HG03460 (cell line): ENCODE measurements at regions not wholly inside any gene's neighbourhood (a gene's known extent, or its start where the extent isn't known, plus 50 kb on each side); places are given as distances from the start of the nearest gene placed in this dataset.
"Not testable (repeated sequence)": the region's sequence is repeated elsewhere in the genome, so short reads cannot be mapped to it uniquely, and the experiment has no call there.

Source experiments
- ATAC-seq: cut with Tn5 transposase; IDR thresholded peaks from one replicate; pipeline ENCODE4 v1.9.1; 2021; ENCODE audit not compliant: unreplicated experiment

DNA sequence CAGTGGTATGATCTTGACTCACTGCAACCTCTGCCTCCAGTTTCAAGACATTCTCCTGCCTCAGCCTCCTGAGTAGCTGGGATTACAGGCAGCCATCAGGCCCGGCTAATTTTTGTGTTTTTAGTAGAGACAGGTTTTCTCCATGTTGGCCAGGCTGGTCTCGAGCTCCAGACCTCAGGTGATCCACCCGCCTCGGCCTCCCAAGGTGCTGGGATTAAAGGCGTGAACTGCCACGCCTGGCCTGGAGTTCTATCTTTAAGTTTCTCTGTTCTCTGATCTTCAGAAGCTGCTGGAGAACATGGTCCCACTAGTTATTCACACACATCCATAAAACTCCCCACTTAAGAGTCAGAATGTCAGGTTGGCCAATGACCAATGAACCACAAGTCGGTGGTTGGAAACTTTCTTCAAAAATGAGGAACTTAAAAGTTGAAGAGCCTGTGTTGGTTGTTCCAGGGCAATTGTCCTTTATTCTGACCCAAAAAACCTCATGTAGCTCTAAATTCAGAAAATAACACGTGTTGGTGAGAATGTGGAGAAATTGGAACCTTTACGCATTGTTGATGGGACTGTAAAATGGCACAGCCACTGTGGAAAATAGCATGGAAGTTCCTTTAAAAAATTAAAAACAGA is 55.9 kb upstream of the PIK3CB start:
- ATAC-seq = peak; percentile 77

GRCh38 chr3:138889792-138890191 is 55.1 kb upstream of the PIK3CB start:
- no peak for ATAC-seq

DNA sequence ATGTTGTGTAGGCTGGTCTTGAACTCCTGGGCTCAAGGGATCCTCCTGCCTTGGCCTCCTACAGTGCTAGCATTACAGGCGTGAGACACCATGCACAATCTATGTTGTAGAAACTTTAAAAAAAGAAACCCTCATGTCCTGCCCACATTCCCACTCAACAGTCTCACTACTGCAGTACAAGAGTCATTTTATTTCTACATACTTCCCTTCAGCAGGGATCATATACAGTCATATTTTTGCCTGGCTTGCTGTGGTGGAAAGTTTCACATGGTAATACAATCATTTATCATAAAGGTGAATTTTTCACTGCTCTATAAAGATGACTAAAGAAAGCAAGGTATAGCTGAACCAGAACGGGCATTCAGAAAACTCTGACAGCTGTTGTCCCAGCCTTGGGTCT is 53.8 kb upstream of the PIK3CB start:
- ATAC-seq = no peak

- ATAC-seq = not testable (repeated sequence)
Measured at GRCh38 chr3:138886096-138886495, 51.4 kb upstream of the PIK3CB start.
